HFFc6 (cell line): ENCODE measurements at regions not wholly inside any gene's neighbourhood (a gene's known extent, or its start where the extent isn't known, plus 50 kb on each side); places are given as distances from the start of the nearest gene placed in this dataset.
A peak's percentile ranks its signal among the peaks of the same experiment; 100 is the strongest.

ENCODE experiments used
- DNase-seq: peaks from one replicate; pipeline ENCODE4 v3.0.0-alpha.2; 2018
- H3K27ac Mint-ChIP-seq: 2 replicates; pipeline ENCODE4 v1.8.0; 2020; ENCODE audit warnings: mild to moderate bottlenecking, mixed read lengths
- H3K27me3 Mint-ChIP-seq: 2 replicates; pipeline ENCODE4 v1.8.0; 2021; ENCODE audit warnings: mild to moderate bottlenecking, moderate library complexity, mixed read lengths; ENCODE audit not compliant: insufficient read depth
- H3K36me3 Mint-ChIP-seq: 2 replicates; pipeline ENCODE4 v1.8.0; 2021; ENCODE audit warnings: low read depth, mixed read lengths
- H3K4me1 Mint-ChIP-seq: 2 replicates; pipeline ENCODE4 v1.8.0; 2020; ENCODE audit warnings: low read depth, mixed read lengths
- H3K4me3 Mint-ChIP-seq: 2 replicates; pipeline ENCODE4 v1.8.0; 2020; ENCODE audit warnings: mild to moderate bottlenecking, moderate library complexity, mixed read lengths
- H3K9me3 Mint-ChIP-seq: 2 replicates; pipeline ENCODE4 v1.8.0; 2020; ENCODE audit warnings: mild to moderate bottlenecking, mixed read lengths
- CTCF ChIP-seq: fragments of 200-600 bp; sonication (generic); IDR thresholded peaks from 2 replicates; pipeline ENCODE4 v1.5.0; 2021; ENCODE audit warnings: antibody characterized with exemption, mild to moderate bottlenecking

- Mint-ChIP-seq H3K9me3 (no peaks in the 10 kb centered on the region), H3K4me3 (no peak overlapping the region), H3K27me3 (peaks cover 2% of the 10 kb centered on the region; the same call in 1 of the 2 replicates), H3K4me1 (peaks cover 11% of the 10 kb centered on the region), H3K27ac (no peak overlapping the region), H3K36me3 (no peaks in the 10 kb centered on the region)
- no peak for TF ChIP-seq CTCF
- no peak for DNase-seq
These were observed 317.1 kb upstream of the CBLB start for GRCh38 chr3:106185949-106186348.

- no peaks in the 10 kb centered on the region for H3K9me3 Mint-ChIP-seq
- no peak for DNase-seq
- no peak overlapping the region for H3K4me3 Mint-ChIP-seq
- H3K27ac Mint-ChIP-seq, result no peak overlapping the region
- H3K27me3 Mint-ChIP-seq, result peaks cover 4% of the 10 kb centered on the region; the same call in 1 of the 2 replicates
- TF ChIP-seq CTCF, result no peak
- H3K36me3 Mint-ChIP-seq, result no peaks in the 10 kb centered on the region
- peaks cover 11% of the 10 kb centered on the region for H3K4me1 Mint-ChIP-seq
These were observed 321.5 kb upstream of the CBLB start for GRCh38 chr3:106190296-106190695.

DNA sequence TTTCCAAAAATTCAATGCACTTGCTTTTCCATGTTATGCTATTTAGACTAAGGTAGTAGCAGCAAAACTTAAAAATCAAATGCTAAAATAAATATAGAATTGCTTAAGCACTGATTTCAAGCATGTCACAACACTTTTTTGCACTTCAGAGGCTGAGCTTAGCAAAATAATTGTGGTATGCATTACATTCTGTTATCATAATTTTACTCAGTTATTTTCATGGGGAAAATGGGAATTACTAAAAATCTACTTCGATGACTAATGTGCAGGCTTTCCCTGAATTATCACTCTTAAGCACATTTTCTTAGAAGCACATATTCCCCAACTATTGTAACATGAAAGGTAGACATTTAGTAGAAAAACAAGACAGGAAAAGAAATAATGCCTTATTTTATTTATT lies 322.4 kb upstream of the CBLB start:
- no peak for DNase-seq
- H3K27me3 Mint-ChIP-seq, result peaks cover 4% of the 10 kb centered on the region; the same call in 1 of the 2 replicates
- H3K4me3 Mint-ChIP-seq, result no peak overlapping the region
- H3K9me3 Mint-ChIP-seq, result no peaks in the 10 kb centered on the region
- no peak overlapping the region for H3K27ac Mint-ChIP-seq
- peaks cover 11% of the 10 kb centered on the region for H3K4me1 Mint-ChIP-seq
- no peaks in the 10 kb centered on the region for H3K36me3 Mint-ChIP-seq
- TF ChIP-seq CTCF, result no peak

DNA sequence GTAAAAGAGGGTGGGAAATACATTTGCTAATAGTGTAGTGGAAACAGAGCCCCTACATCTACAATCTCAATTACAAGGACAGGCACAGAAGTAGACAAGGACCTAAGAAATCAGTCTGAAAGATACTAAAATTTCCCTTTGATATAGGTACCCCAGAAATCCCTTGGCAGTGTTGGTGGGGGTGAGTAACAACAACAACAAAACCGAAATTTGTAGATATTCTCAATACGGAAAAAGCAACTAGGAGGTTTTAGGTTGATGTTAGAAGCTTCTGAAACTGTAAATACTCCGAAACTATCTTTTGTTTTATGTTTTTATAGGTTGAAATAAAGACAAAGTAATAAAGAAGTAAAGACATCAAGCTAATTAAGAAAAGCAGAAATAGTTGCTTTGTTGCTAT lies 323.1 kb upstream of the CBLB start:
- H3K4me3 Mint-ChIP-seq, result no peak overlapping the region
- H3K36me3 Mint-ChIP-seq, result no peaks in the 10 kb centered on the region
- no peaks in the 10 kb centered on the region for H3K9me3 Mint-ChIP-seq
- H3K4me1 Mint-ChIP-seq, result peaks cover 11% of the 10 kb centered on the region
- H3K27me3 Mint-ChIP-seq, result peaks cover 4% of the 10 kb centered on the region; the same call in 1 of the 2 replicates
- no peak overlapping the region for H3K27ac Mint-ChIP-seq
- TF ChIP-seq CTCF, result no peak
- no peak for DNase-seq

GRCh38 chr3:106193876-106194275 lies 325.1 kb upstream of the CBLB start:
- H3K27ac Mint-ChIP-seq, result no peak overlapping the region
- DNase-seq, result peak; percentile 55
- H3K36me3 Mint-ChIP-seq, result no peaks in the 10 kb centered on the region
- peaks cover 4% of the 10 kb centered on the region; the same call in 1 of the 2 replicates for H3K27me3 Mint-ChIP-seq
- no peak for TF ChIP-seq CTCF
- H3K9me3 Mint-ChIP-seq, result no peaks in the 10 kb centered on the region
- H3K4me1 Mint-ChIP-seq, result peaks cover 11% of the 10 kb centered on the region
- no peak overlapping the region for H3K4me3 Mint-ChIP-seq

DNA sequence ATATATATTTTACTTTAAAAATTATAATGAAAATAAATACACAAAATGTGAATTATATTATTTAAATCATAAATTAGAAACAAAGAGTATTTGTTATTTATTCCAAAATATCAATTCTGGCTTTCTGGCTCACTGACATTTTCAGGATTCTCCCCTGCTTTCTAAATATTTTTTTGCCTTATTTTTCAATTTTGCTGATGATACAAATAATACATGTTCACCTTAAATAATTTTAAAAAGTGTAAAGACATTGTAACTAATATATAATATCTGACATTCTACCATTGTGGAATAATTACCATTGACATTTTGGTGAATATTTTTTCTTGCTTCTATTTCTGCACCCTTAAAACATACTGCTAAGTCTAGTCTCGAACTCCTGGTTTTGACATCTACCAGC lies 325.9 kb upstream of the CBLB start:
- Mint-ChIP-seq H3K27ac (no peak overlapping the region), H3K4me3 (no peak overlapping the region), H3K27me3 (peaks cover 4% of the 10 kb centered on the region; the same call in 1 of the 2 replicates), H3K9me3 (no peaks in the 10 kb centered on the region), H3K4me1 (peaks cover 11% of the 10 kb centered on the region), H3K36me3 (no peaks in the 10 kb centered on the region)
- no peak for TF ChIP-seq CTCF
- DNase-seq, result no peak
